Panc1 (cell line): ENCODE measurements at regions not wholly inside any gene's neighbourhood (a gene's known extent, or its start where the extent isn't known, plus 50 kb on each side); places are given as distances from the start of the nearest gene placed in this dataset.

ENCODE experiments used
- ATAC-seq: fragments of 200-7000 bp; cut with Tn5 transposase; 2 replicates; pipeline ENCODE4 v1.9.1; 2020; ENCODE audit warnings: mild to moderate bottlenecking, moderate library complexity
- BruUV-seq: library from RNA; stranded (reverse); fragments of 400-500 nt; replicated peaks from 2 replicates; lab custom pipeline; 2021; lab: Mats Ljungman, UMichigan
- CTCF ChIA-PET: fragments of 300-600 bp; sonication (Branson Sonifier 250); formaldehyde crosslinking; loops from one replicate; lab custom pipeline; 2022; ENCODE audit warnings: antibody characterized with exemption; lab: Charles Lee
- POLR2A ChIA-PET: fragments of 300-600 bp; sonication (Branson Sonifier 250); formaldehyde crosslinking; loops from one replicate; lab custom pipeline; 2022; ENCODE audit warnings: antibody characterized with exemption; lab: Charles Lee
- DNase-seq: peaks from one replicate; pipeline ENCODE4 v3.0.0-alpha.2; 2010; ENCODE audit warnings: low read depth, low spot score
- H3K27ac ChIP-seq: 2 replicates; pipeline ENCODE4 v1.5.1; 2011; ENCODE audit warnings: mild to moderate bottlenecking, low read length, inconsistent platforms
- H3K27me3 ChIP-seq: fragments of 200-500 bp; sonication (Bioruptor generic); 2 replicates; pipeline ENCODE4 v1.6.0; 2014; ENCODE audit warnings: low read length, inconsistent platforms; ENCODE audit not compliant: control insufficient read depth, insufficient read depth
- H3K36me3 ChIP-seq: fragments of 200-500 bp; sonication (Bioruptor generic); 2 replicates; pipeline ENCODE4 v1.5.1; 2014; ENCODE audit warnings: inconsistent platforms, mild to moderate bottlenecking, low read length, moderate library complexity; ENCODE audit not compliant: control insufficient read depth, insufficient read depth
- H3K4me1 ChIP-seq: 2 replicates; pipeline ENCODE4 v1.5.1; 2011; ENCODE audit warnings: inconsistent platforms, mild to moderate bottlenecking, low read length, moderate library complexity; ENCODE audit not compliant: control insufficient read depth, insufficient read depth
- H3K4me3 ChIP-seq, 2 experiments: 2 replicates each; pipeline ENCODE4 v1.5.1; 2011 to 2012; ENCODE audit warnings: low read depth in 2 of 2, low read length in 2 of 2, mild to moderate bottlenecking in 2 of 2, inconsistent platforms in 1 of 2, moderate library complexity in 1 of 2
- H3K9me3 ChIP-seq: fragments of 200-500 bp; sonication (Bioruptor generic); 2 replicates; pipeline ENCODE4 v1.5.1; 2014; ENCODE audit warnings: low read depth, mild to moderate bottlenecking, inconsistent platforms, low read length, moderate library complexity; ENCODE audit not compliant: control insufficient read depth, insufficient read depth
- POLR2AphosphoS5 ChIP-seq: IDR thresholded peaks from 2 replicates; pipeline ENCODE4 v1.6.1; 2012; ENCODE audit warnings: mild to moderate bottlenecking, low read depth, low read length, moderate library complexity
- SIN3A ChIP-seq: IDR thresholded peaks from 2 replicates; pipeline ENCODE4 v1.6.1; 2012; ENCODE audit warnings: low read depth, mild to moderate bottlenecking, low read length, moderate library complexity, borderline replicate concordance; ENCODE audit not compliant: insufficient read depth
- TCF7L2 ChIP-seq: IDR thresholded peaks from 2 replicates; pipeline ENCODE4 v1.6.1; 2011; ENCODE audit warnings: mild to moderate bottlenecking, low read depth, low read length, inconsistent platforms
- in situ Hi-C: cut with HindIII; loops from 2 replicates; pipeline ENCODE4 v1.10.0; 2016; ENCODE audit warnings: low sequenced_read_pairs, low pct_unique_long_range_greater_than_20kb
- intact Hi-C: fragments of 100-400 bp; cut with micrococcal nuclease; formaldehyde crosslinking; loops from one replicate; pipeline ENCODE4 v1.10.0; 2022; ENCODE audit not compliant: unreplicated experiment
- TF ChIP-seq, protein P1 (sequence below), 2 experiments: IDR thresholded peaks; 2 replicates each; pipeline ENCODE4 v1.6.1; 2011 to 2012; ENCODE audit warnings: low read depth in 2 of 2, control low read depth in 1 of 2, low read length in 1 of 2, mild to moderate bottlenecking in 1 of 2, moderate library complexity in 1 of 2; ENCODE audit not compliant: insufficient read depth in 1 of 2
- TF ChIP-seq, protein P2 (sequence below): fragments of 450-650 bp; IDR thresholded peaks from 2 replicates; pipeline ENCODE4 v1.5.1; 2017; ENCODE audit warnings: mild to moderate bottlenecking

DNA sequence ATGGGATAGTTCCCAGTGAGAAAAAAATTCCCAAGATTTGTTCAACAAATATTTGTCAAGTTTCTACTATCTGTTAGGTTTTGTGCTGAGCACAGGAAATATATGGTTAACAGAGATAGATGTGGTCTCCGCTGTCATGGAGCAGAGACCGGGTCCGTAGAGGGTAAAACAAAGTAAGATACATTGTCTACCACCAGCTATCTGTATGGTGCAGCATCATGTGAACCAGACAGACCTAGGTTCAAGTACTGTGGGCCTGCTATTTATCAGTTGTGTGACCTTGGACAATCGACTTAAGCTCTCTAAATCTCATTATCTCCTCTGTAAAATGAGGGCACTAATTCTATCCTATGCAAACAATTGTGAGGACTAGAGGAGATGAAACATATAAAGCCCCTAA, 109.8 kb downstream of the DUSP10 start:
- TF ChIP-seq, protein P1, sequence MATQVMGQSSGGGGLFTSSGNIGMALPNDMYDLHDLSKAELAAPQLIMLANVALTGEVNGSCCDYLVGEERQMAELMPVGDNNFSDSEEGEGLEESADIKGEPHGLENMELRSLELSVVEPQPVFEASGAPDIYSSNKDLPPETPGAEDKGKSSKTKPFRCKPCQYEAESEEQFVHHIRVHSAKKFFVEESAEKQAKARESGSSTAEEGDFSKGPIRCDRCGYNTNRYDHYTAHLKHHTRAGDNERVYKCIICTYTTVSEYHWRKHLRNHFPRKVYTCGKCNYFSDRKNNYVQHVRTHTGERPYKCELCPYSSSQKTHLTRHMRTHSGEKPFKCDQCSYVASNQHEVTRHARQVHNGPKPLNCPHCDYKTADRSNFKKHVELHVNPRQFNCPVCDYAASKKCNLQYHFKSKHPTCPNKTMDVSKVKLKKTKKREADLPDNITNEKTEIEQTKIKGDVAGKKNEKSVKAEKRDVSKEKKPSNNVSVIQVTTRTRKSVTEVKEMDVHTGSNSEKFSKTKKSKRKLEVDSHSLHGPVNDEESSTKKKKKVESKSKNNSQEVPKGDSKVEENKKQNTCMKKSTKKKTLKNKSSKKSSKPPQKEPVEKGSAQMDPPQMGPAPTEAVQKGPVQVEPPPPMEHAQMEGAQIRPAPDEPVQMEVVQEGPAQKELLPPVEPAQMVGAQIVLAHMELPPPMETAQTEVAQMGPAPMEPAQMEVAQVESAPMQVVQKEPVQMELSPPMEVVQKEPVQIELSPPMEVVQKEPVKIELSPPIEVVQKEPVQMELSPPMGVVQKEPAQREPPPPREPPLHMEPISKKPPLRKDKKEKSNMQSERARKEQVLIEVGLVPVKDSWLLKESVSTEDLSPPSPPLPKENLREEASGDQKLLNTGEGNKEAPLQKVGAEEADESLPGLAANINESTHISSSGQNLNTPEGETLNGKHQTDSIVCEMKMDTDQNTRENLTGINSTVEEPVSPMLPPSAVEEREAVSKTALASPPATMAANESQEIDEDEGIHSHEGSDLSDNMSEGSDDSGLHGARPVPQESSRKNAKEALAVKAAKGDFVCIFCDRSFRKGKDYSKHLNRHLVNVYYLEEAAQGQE (IDR thresholded peaks at IDR 0.05; ENCODE audit: insufficient read depth in 1 of 2, low read depth in 2 of 2, low read length in 1 of 2), result no peak
- TF ChIP-seq SIN3A, result no peak
- Histone ChIP-seq H3K27me3 (no peaks in the 10 kb centered on the region), H3K4me3 (no peak overlapping the region), H3K9me3 (no peaks in the 10 kb centered on the region), H3K36me3 (no peaks in the 10 kb centered on the region), H3K4me1 (no peaks in the 10 kb centered on the region), H3K27ac (no peak overlapping the region)
- DNase-seq (no peak), ATAC-seq (no peak)
- POLR2A ChIA-PET, result no interaction called here
- CTCF ChIA-PET, result no interaction called here
- intact Hi-C loops (no loop called here), in situ Hi-C loops (no loop called here)
- no TSS peak for BruUV-seq

DNA sequence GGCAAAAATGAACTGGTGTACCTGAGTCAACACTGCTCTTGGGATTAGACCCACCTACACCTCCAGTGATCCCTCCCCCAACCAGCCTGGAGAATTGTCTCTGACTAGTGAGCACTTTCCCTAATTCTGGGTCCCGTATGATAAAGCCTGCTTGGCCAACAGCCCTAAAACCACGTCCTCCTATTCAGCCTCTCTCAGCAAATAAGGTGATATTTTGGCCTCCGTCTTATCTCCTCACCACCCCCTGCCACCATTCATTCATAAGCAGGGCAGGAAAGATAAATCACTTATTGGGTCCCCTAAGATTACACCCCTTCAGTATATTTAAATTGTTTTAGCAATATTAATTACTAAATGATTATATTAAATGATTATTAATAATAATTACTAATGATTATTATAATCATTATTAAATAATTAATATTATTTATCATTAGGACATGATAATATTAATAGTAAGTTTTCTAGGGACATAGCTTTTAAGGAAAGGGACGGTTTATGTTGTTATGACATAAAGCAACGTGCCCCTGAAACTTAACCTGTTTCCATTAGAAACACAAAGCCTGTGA, 108.0 kb downstream of the DUSP10 start:
- Histone ChIP-seq H3K27ac (no peak overlapping the region), H3K27me3 (no peaks in the 10 kb centered on the region), H3K4me1 (no peaks in the 10 kb centered on the region), H3K36me3 (no peaks in the 10 kb centered on the region), H3K9me3 (no peaks in the 10 kb centered on the region), H3K4me3 (no peak overlapping the region)
- POLR2A ChIA-PET, result interaction anchor here (0.7 kb wide), 1 partner anchor 106 kb away, joined by 3 read pairs; no protein-coding TSS in a partner anchor
- TF ChIP-seq, protein P2, sequence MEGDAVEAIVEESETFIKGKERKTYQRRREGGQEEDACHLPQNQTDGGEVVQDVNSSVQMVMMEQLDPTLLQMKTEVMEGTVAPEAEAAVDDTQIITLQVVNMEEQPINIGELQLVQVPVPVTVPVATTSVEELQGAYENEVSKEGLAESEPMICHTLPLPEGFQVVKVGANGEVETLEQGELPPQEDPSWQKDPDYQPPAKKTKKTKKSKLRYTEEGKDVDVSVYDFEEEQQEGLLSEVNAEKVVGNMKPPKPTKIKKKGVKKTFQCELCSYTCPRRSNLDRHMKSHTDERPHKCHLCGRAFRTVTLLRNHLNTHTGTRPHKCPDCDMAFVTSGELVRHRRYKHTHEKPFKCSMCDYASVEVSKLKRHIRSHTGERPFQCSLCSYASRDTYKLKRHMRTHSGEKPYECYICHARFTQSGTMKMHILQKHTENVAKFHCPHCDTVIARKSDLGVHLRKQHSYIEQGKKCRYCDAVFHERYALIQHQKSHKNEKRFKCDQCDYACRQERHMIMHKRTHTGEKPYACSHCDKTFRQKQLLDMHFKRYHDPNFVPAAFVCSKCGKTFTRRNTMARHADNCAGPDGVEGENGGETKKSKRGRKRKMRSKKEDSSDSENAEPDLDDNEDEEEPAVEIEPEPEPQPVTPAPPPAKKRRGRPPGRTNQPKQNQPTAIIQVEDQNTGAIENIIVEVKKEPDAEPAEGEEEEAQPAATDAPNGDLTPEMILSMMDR, result no peak
- TF ChIP-seq POLR2AphosphoS5 (no peak), SIN3A (no peak), TCF7L2 (no peak)
- TF ChIP-seq, protein P1 (IDR thresholded peaks at IDR 0.05; ENCODE audit: insufficient read depth in 1 of 2, low read depth in 2 of 2, low read length in 1 of 2), result no peak
- in situ Hi-C loops (no loop called here), intact Hi-C loops (no loop called here)
- no TSS peak for BruUV-seq
- CTCF ChIA-PET, result no interaction called here
- ATAC-seq (no peak), DNase-seq (no peak)
